ENCODE measurements at regions not wholly inside any gene's neighbourhood (a gene's known extent, or its start where the extent isn't known, plus 50 kb on each side); places are given as distances from the start of the nearest gene placed in this dataset.

DNA sequence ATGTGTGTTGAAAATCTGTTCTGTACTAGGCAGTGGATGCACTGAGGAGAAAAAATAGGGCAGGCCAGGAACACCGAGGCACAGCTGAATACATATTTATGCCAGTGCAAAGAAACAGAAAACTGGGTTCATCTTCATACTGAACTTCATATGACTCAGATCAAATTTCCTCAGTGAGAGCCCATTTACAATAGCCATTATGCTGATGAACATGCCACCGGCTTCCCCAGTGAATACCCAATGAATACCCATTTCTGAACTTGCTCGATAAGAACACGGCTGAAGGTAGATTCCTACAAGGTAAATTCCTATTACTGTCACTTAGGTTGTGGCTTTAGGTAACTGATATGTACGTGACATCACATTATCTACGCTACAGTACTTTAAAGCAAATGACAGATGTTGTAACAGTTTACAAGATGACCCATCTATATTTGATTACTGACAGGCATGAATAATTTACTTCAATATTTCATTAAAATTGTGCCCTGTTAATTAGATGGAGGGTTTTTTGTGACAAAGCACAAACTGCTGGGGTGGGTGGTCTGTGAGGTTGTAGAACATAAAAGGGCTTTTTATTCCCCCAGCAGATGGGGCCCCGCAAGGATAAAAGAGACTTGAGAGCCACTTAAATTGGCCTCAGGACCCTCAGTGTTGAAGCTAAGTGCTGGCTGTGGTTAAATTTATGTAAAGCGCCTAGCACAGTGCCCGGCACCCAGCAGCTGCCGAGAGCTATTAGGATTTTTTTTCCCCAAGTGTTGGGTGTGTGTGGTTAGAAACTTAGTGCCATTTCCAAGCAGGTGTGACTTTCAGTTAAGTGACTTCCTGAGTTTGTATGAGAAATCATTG lies 264.5 kb downstream of the CD83 start:
- no peak overlapping the region for H3K4me3 ChIP-seq (replicated peaks in 1 of 3; ENCODE audit: insufficient read depth in 1 of 3, low read depth in 2 of 3, low read length in 3 of 3)
- no peaks in the 10 kb centered on the region for H3K36me3 ChIP-seq (replicated peaks in 1 of 2; ENCODE audit: control insufficient read depth in 1 of 2, insufficient read depth in 2 of 2, low read length in 2 of 2)
- ATAC-seq (no peak), DNase-seq (ENCODE audit: low spot score) (no peak), FAIRE-seq (no peak)
- intact Hi-C loops (cut with micrococcal nuclease; ENCODE audit: unreplicated experiment): no loop called here
- no TSS peak for BruUV-seq (replicated peaks)
- in situ Hi-C loops (cut with HindIII; ENCODE audit: extremely low pct_ligation_motif_present, low pct_unique_long_range_greater_than_20kb): no loop called here
- no peak overlapping the region for H3K4me2 ChIP-seq (ENCODE audit: low read depth, low read length)
- H3K9ac ChIP-seq (ENCODE audit: insufficient read depth, low read depth, low read length): no peak overlapping the region
- no peaks in the 10 kb centered on the region for H3K79me2 ChIP-seq (ENCODE audit: insufficient read depth, low read length)
- H3K9me3 ChIP-seq (ENCODE audit: low read length): no peaks in the 10 kb centered on the region
- H3K4me1 ChIP-seq (ENCODE audit: insufficient read depth, low read length): peaks cover 8% of the 10 kb centered on the region
- 0 out of 5 replicates have a peak, but pooled peaks cover 1 to 3% of the 10 kb centered on the region in 2 experiments for H3K27me3 ChIP-seq (ENCODE audit: control insufficient read depth in 1 of 2, insufficient read depth in 2 of 2, low read length in 2 of 2)
- no peak overlapping the region for H3K27ac ChIP-seq (ENCODE audit: extremely low read length, insufficient read depth, low read length)
- CTCF ChIA-PET (ENCODE audit: low intra/inter-chr PET ratio, low total read pairs): no interaction called here
- peak; percentile 51; the same call in 1 of the 2 replicates for TF ChIP-seq CREB1 (IDR thresholded peaks at IDR 0.05)
- no peak for TF ChIP-seq CREB1 (CRISPR knock-in tag; IDR thresholded peaks at IDR 0.05)
- TF ChIP-seq, protein P1, sequence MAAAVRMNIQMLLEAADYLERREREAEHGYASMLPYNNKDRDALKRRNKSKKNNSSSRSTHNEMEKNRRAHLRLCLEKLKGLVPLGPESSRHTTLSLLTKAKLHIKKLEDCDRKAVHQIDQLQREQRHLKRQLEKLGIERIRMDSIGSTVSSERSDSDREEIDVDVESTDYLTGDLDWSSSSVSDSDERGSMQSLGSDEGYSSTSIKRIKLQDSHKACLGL (CRISPR knock-in tag; IDR thresholded peaks at IDR 0.05): no peak
- H4K20me1 ChIP-seq (ENCODE audit: insufficient read depth, low read length): no peaks in the 10 kb centered on the region
- POLR2A ChIA-PET: no interaction called here
- no peak overlapping the region for H2AFZ ChIP-seq (ENCODE audit: low read length)
- WGBS (ENCODE audit: low lambda C conversion rate): 52% methylated on average over 10 of the region's 10 CpGs

DNA sequence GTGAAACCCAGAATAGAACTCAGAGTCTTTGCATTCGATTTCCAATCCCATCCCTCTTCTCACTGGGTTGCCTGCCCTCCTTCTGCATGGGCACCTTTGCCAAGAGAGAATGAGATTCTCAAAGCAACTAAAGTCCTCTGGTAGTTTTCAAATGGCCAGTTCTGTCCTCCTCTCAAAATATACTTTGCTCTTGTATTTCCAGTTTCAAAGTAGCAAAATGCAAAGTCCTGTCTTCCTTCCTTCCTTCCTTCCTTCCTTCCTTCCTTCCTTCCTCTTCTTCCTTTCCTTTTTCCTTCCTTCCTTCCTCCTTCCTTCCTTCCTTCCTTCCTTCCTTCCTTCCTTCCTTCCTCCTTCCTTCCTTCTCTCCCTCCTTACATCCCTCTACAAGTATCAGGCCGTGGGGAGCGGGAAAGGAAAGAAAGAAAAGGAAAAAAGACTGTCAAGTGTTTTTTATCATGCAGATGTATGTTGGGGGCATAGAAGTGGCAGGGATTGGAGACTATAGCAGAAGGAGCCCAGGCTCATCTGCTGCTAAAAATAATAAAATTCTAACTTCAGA lies 265.2 kb downstream of the CD83 start:
- H2AFZ ChIP-seq (ENCODE audit: low read length): no peak overlapping the region
- CTCF ChIA-PET (ENCODE audit: low intra/inter-chr PET ratio, low total read pairs): no interaction called here
- 0 out of 5 replicates have a peak, but pooled peaks cover 0 to 3% of the 10 kb centered on the region in 2 experiments for H3K27me3 ChIP-seq (ENCODE audit: control insufficient read depth in 1 of 2, insufficient read depth in 2 of 2, low read length in 2 of 2)
- TF ChIP-seq, protein P2, sequence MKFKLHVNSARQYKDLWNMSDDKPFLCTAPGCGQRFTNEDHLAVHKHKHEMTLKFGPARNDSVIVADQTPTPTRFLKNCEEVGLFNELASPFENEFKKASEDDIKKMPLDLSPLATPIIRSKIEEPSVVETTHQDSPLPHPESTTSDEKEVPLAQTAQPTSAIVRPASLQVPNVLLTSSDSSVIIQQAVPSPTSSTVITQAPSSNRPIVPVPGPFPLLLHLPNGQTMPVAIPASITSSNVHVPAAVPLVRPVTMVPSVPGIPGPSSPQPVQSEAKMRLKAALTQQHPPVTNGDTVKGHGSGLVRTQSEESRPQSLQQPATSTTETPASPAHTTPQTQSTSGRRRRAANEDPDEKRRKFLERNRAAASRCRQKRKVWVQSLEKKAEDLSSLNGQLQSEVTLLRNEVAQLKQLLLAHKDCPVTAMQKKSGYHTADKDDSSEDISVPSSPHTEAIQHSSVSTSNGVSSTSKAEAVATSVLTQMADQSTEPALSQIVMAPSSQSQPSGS (CRISPR knock-in tag; IDR thresholded peaks at IDR 0.05): no peak
- TF ChIP-seq EED (CRISPR knock-in tag; IDR thresholded peaks at IDR 0.05) (no peak), GPN1 (CRISPR knock-in tag; IDR thresholded peaks at IDR 0.05; ENCODE audit: borderline replicate concordance) (no peak), CHD2 (IDR thresholded peaks at IDR 0.05; ENCODE audit: low read depth, low read length) (no peak), SRSF9 (IDR thresholded peaks at IDR 0.05; ENCODE audit: borderline replicate concordance, insufficient read depth, low read depth, low read length, poor library complexity, severe bottlenecking) (no peak), ZNF792 (CRISPR knock-in tag; IDR thresholded peaks at IDR 0.05) (no peak)
- no peak for FAIRE-seq
- in situ Hi-C loops (cut with HindIII; ENCODE audit: extremely low pct_ligation_motif_present, low pct_unique_long_range_greater_than_20kb) (no loop called here), intact Hi-C loops (cut with micrococcal nuclease; ENCODE audit: unreplicated experiment) (no loop called here)
- no peak overlapping the region for H3K27ac ChIP-seq (ENCODE audit: extremely low read length, insufficient read depth, low read length)
- no peaks in the 10 kb centered on the region for H3K36me3 ChIP-seq (replicated peaks in 1 of 2; ENCODE audit: control insufficient read depth in 1 of 2, insufficient read depth in 2 of 2, low read length in 2 of 2)
- no peaks in the 10 kb centered on the region for H3K79me2 ChIP-seq (ENCODE audit: insufficient read depth, low read length)
- no peak for DNase-seq (ENCODE audit: low spot score)
- no peak for ATAC-seq
- POLR2A ChIA-PET: no interaction called here
- H4K20me1 ChIP-seq (ENCODE audit: insufficient read depth, low read length): no peaks in the 10 kb centered on the region
- BruUV-seq (replicated peaks): no TSS peak
- peaks cover 8% of the 10 kb centered on the region for H3K4me1 ChIP-seq (ENCODE audit: insufficient read depth, low read length)
- H3K4me3 ChIP-seq (replicated peaks in 1 of 3; ENCODE audit: insufficient read depth in 1 of 3, low read depth in 2 of 3, low read length in 3 of 3): no peak overlapping the region
- 20% methylated on average over 3 of the region's 3 CpGs for WGBS (ENCODE audit: low lambda C conversion rate)
- H3K9ac ChIP-seq (ENCODE audit: insufficient read depth, low read depth, low read length): no peak overlapping the region
- H3K9me3 ChIP-seq (ENCODE audit: low read length): no peaks in the 10 kb centered on the region
- H3K4me2 ChIP-seq (ENCODE audit: low read depth, low read length): no peak overlapping the region

Data from HepG2 (cell line).